Heart right ventricle (tissue), 16 donors: ENCODE measurements at regions not wholly inside any gene's neighbourhood (a gene's known extent, or its start where the extent isn't known, plus 50 kb on each side); places are given as distances from the start of the nearest gene placed in this dataset.

Source experiments
- ATAC-seq, 8 donors: fragments of 200-7000 bp; cut with Tn5 transposase; one replicate each; pipeline ENCODE4 v1.9.1; 2020; ENCODE audit warnings: mild to moderate bottlenecking in 8 of 8, moderate library complexity in 8 of 8, moderate number of reproducible peaks in 1 of 8
- DNase-seq, 2 donors: peaks; one replicate each; pipeline ENCODE4 v3.0.0-alpha.2; 2020
- H3K27ac ChIP-seq, 10 donors: fragments of 200-600 bp; sonication (generic) in 2 of 10; one replicate each; pipeline versions ENCODE4 v1.5.0 to v1.8.0; 2020 to 2022; ENCODE audit warnings: mild to moderate bottlenecking in 3 of 10
- H3K27me3 ChIP-seq, 7 donors: fragments of 200-600 bp; one replicate each; pipeline ENCODE4 v1.8.0; 2021 to 2022; ENCODE audit warnings: mild to moderate bottlenecking in 2 of 7
- H3K36me3 ChIP-seq, 9 donors: fragments of 200-600 bp; sonication (generic) in 1 of 9; one replicate each; pipeline versions ENCODE4 v1.5.0 to v1.8.0; 2020 to 2022; ENCODE audit warnings: mild to moderate bottlenecking in 2 of 9
- H3K4me1 ChIP-seq, 9 donors: fragments of 200-600 bp; sonication (generic) in 1 of 9; one replicate each; pipeline versions ENCODE4 v1.5.0 to v1.8.0; 2020 to 2022; ENCODE audit warnings: mild to moderate bottlenecking in 4 of 9
- H3K4me3 ChIP-seq, 10 donors: fragments of 200-600 bp; sonication (generic) in 2 of 10; one replicate each; pipeline versions ENCODE4 v1.5.0 to v1.8.0; 2020 to 2022; ENCODE audit warnings: mild to moderate bottlenecking in 7 of 10, moderate library complexity in 2 of 10
- H3K9me3 ChIP-seq, 11 donors: fragments of 200-600 bp in 10 of 11; sonication (generic) in 2 of 11; one replicate each; pipeline versions ENCODE4 v1.5.0 to v1.8.0; 2013 to 2022; ENCODE audit warnings: mild to moderate bottlenecking in 2 of 11, control low read depth in 1 of 11, moderate library complexity in 1 of 11
- whole genome bisulfite sequencing, 2 donors: extraction: QIAGEN DNeasy Blood & Tissue Kit; methylation state at CpG; one replicate each; pipeline ENCODE4 v1.1.7; 2013; ENCODE audit warnings: inconsistent platforms in 1 of 2; 5-methylcytosine and 5-hydroxymethylcytosine counted together
- intact Hi-C, 10 donors: fragments of 100-400 bp; cut with DNase I; formaldehyde crosslinking; loops; one replicate each; pipeline versions ENCODE4 v1.11.1 to v1.14.2; 2022
- TF ChIP-seq, protein P1 (sequence below), 9 donors: fragments of 200-600 bp; sonication (generic) in 2 of 9; IDR thresholded peaks; one replicate each; pipeline versions ENCODE4 v1.5.0 to v1.8.0; 2021 to 2022; ENCODE audit warnings: antibody characterized with exemption in 9 of 9, mild to moderate bottlenecking in 5 of 9, moderate library complexity in 1 of 9
- donor health status: Arrhythmogenic right ventricular cardiomyopathy.
- donor health status: ischemic (EF 13 %, LVEDD 7.1; RV severe dilation, severe dysfunction).
- donor health status: healthy with polysubstance abuse.
- donor health status: DM: no; HTN: yes; CAD: no.
- donor health status: DM: no; HTN: no; CAD: no.
- donor health status: ischemic (EF 25% LVEDD 6.9; RV normal size, moderate dysfunction).
- donor health status: ischemic (EF 25% LVEDD 5.7; RV mildly dilated, moderate dysfunction).
- donor health status: healthy.
- donor health status: DM: yes; HTN: yes; CAD: no.
- donor health status: Ischemic cardiomyopathy.
- donor health status: ischemic (EF 35%, LVEDD 5.7; RV mildly dilated, moderate dysfunction).
- donor health status: nonischemic (EF 11% LVEDD 7.7; RV severe dilation, severe dysfunction).
- donor health status: DM: yes; HTN: yes; CAD: no.
- donor health status: PGD.
- donor health status: ischemic (EF 29% LVEDD 5.4; RV normal size, mild dysfunction).
- donor health status: nonischemic (EF 23%, LVEDD 6.1; RV moderate dilation, normal function).

DNA sequence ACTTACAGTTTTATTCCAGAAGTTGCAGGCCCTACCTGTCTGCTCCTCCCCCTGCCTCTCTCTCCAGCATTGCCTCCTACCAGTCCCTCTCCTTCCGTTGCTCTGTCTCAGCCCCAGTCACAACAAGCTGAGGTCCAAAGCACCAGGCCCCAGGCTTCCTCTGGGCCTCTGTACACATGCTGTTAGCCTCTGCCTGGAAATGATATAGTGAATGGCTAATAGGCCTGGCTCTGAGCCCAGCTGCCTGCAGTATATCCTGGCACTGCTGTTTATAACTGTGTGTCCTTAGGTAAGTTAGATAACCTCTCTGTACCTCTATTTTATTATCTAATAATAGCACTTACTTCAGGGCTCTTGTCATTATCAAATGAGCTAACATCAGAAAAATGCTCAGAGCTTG, 114.9 kb upstream of the PWP1 start:
- Histone ChIP-seq H3K4me1 (no peaks in the 10 kb centered on the region), H3K4me3 (no peak overlapping the region), H3K27ac (no peak overlapping the region), H3K27me3 (peaks cover 0 to 4% (median 0%) of the 10 kb centered on the region in 7 donors), H3K36me3 (no peaks in the 10 kb centered on the region), H3K9me3 (peaks cover 0 to 4% (median 0%) of the 10 kb centered on the region in 11 donors)
- TF ChIP-seq, protein P1, sequence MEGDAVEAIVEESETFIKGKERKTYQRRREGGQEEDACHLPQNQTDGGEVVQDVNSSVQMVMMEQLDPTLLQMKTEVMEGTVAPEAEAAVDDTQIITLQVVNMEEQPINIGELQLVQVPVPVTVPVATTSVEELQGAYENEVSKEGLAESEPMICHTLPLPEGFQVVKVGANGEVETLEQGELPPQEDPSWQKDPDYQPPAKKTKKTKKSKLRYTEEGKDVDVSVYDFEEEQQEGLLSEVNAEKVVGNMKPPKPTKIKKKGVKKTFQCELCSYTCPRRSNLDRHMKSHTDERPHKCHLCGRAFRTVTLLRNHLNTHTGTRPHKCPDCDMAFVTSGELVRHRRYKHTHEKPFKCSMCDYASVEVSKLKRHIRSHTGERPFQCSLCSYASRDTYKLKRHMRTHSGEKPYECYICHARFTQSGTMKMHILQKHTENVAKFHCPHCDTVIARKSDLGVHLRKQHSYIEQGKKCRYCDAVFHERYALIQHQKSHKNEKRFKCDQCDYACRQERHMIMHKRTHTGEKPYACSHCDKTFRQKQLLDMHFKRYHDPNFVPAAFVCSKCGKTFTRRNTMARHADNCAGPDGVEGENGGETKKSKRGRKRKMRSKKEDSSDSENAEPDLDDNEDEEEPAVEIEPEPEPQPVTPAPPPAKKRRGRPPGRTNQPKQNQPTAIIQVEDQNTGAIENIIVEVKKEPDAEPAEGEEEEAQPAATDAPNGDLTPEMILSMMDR (IDR thresholded peaks at IDR 0.05) = no peak
- 44 to 55% methylated on average over 1 of the region's 1 CpG for WGBS, 2 donors
- intact Hi-C loops = no loop called here
- DNase-seq (no peak), ATAC-seq (peak in 1 of 8 donors; percentile 45)

GRCh38 chr12:107571492-107571891, 114.1 kb upstream of the PWP1 start:
- Histone ChIP-seq H3K9me3 (peaks cover 0 to 4% (median 0%) of the 10 kb centered on the region in 11 donors), H3K27ac (no peak overlapping the region), H3K4me3 (no peak overlapping the region), H3K36me3 (no peaks in the 10 kb centered on the region), H3K4me1 (no peaks in the 10 kb centered on the region), H3K27me3 (peaks cover 0 to 4% (median 0%) of the 10 kb centered on the region in 7 donors)
- DNase-seq = no peak
- TF ChIP-seq, protein P1 (IDR thresholded peaks at IDR 0.05) = no peak
- WGBS, 2 donors = 87 to 93% methylated on average over 7 of the region's 7 CpGs
- no peak for ATAC-seq
- intact Hi-C loops = no loop called here

DNA sequence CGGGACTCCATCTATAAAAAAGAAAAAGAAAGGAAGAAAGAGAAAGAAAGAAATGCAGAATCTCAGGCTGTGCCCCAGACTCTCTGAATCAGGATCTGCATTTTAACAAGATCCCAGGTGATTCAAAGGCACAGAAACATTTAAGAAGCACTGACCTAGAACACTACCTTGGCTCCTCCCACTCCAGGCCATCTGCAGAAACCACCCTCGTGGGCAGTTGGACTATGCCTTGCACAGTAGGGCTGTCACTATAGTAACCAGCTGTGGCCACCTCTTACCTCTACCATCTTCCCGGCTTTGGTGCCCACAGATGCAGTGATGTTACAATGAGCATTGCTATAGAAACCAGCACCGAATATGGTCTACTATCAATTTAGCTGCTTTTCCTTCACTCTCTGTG, 110.9 kb upstream of the PWP1 start:
- TF ChIP-seq, protein P1 (IDR thresholded peaks at IDR 0.05) = no peak
- Histone ChIP-seq H3K4me1 (peaks cover 0 to 8% (median 0%) of the 10 kb centered on the region in 9 donors), H3K27ac (no peak overlapping the region), H3K4me3 (no peak overlapping the region), H3K36me3 (no peaks in the 10 kb centered on the region), H3K9me3 (peaks cover 0 to 4% (median 0%) of the 10 kb centered on the region in 11 donors), H3K27me3 (peaks cover 0 to 3% (median 0%) of the 10 kb centered on the region in 7 donors)
- 83 to 84% methylated on average over 4 of the region's 4 CpGs for WGBS, 2 donors
- DNase-seq = no peak
- intact Hi-C loops = no loop called here
- no peak for ATAC-seq

DNA sequence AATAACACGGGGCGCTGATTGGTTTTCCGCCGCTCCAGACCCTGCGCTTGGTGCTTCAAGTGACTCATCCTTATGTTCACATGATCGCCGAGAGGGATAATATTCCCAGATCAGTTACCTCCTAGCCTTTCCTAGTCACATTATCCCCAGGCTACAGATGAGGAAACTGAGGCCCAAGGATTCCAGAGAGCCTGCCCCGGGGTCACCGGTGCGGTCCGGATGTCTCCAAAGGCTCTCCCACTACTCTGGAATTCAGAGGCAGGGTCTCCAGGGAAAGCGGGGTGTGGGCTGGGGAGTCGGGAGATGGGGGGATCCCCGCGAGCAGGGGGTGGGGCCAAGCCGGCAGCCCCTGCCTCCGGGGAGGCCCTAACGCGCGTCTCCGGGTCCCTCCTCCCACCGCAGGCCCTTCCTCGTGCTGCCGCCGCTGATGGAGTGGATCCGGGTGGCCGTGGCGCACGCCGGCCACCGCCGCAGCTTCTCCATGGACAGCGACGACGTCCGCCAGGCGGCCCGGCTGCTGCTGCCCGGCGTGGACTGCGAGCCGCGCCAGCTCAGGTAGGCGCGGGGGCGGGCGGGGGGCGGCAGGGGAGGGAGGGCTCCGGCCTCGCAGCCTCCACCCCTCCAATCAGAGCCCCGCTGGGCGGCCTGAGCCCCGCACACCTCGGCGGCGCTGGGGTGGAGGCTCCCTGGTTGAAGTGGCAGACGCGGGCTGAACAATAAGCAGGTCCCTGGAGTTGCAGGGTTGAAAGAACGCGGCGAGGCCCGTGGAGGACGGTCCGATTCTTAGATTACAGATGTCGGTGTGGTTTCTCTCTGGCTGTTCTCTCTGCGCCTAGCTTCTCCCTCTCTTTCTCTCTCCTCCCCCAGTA, 104.6 kb upstream of the PWP1 start:
- Histone ChIP-seq H3K36me3 (no peaks in the 10 kb centered on the region), H3K27me3 (peaks cover 0 to 57% (median 35%) of the 10 kb centered on the region in 7 donors), H3K27ac (no peak overlapping the region), H3K9me3 (no peaks in the 10 kb centered on the region), H3K4me3 (peak overlapping the region in 8 of 10 donors; percentile 10 to 35 (median 26)), H3K4me1 (peaks cover 0 to 8% (median 0%) of the 10 kb centered on the region in 9 donors)
- intact Hi-C loops = no loop called here
- TF ChIP-seq, protein P1 (IDR thresholded peaks at IDR 0.05) = peak in 2 of 9 donors; percentile 13 to 22
- peak in 4 of 8 donors; percentile 24 to 61 (median 34) for ATAC-seq
- 16 to 18% methylated on average over 56 to 66 of the region's 66 CpGs for WGBS, 2 donors
- DNase-seq = no peak
